ENCODE measurements at regions not wholly inside any gene's neighbourhood (a gene's known extent, or its start where the extent isn't known, plus 50 kb on each side); places are given as distances from the start of the nearest gene placed in this dataset.
"Not testable (repeated sequence)": the region's sequence is repeated elsewhere in the genome, so short reads cannot be mapped to it uniquely, and the experiment has no call there.

DNA sequence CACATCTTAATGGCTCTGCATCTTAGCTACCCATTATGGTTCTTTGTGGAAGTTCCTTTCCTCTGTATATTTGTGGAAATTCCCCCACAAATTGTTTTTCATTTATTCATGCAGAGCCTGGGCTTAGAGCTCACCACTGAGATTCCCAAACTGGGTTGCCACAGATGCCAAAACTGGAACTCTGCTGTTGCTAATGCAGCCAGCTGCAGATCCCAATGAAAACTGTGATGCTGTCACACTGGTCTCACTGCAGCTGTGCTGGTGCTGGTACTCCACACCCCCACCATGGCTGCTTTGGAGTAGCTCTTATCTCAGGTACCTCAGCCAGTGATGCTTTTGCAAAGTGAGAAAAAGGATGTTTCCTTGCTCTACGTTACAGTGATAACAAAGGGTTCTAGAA is 87.7 kb downstream of the DCK start:
- Histone ChIP-seq H3K36me3 (ENCODE audit: control insufficient read depth, low read depth, low read length) (no peaks in the 10 kb centered on the region), H3K27me3 (ENCODE audit: control insufficient read depth, insufficient read depth, low read length) (no peaks in the 10 kb centered on the region), H3K9me3 (ENCODE audit: control insufficient read depth, low read depth, low read length) (no peaks in the 10 kb centered on the region), H3K27ac (ENCODE audit: low read length) (no peak overlapping the region), H3K9ac (ENCODE audit: low read length) (no peak overlapping the region), H3K4me3 (ENCODE audit: low read length) (no peak overlapping the region), H3K4me1 (ENCODE audit: control insufficient read depth, low read depth, low read length) (no peaks in the 10 kb centered on the region)

DNA sequence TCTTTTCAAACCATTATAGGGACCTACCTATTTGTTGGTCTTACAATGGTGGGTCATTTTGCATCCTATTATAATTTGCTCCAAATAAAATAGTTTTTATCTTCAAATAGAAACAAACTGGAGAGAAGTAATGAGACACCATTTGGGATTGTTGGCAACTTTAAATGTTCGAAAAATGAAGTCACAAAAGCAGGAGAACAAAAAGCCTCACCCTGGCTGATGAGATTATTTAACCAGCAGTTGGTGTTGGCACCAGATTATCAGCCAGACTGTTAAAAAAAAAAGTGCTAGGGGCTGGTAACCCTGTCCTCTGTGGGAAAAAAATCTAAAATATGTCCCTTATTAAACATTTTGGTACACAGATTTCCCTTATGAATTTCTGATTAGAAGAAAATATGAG is 100.3 kb downstream of the DCK start:
- Histone ChIP-seq H3K9me3 (ENCODE audit: control insufficient read depth, low read depth, low read length) (no peaks in the 10 kb centered on the region), H3K27me3 (ENCODE audit: control insufficient read depth, insufficient read depth, low read length) (no peaks in the 10 kb centered on the region), H3K9ac (ENCODE audit: low read length) (no peak overlapping the region), H3K36me3 (ENCODE audit: control insufficient read depth, low read depth, low read length) (no peaks in the 10 kb centered on the region), H3K27ac (ENCODE audit: low read length) (no peak overlapping the region), H3K4me1 (ENCODE audit: control insufficient read depth, low read depth, low read length) (peaks cover 17% of the 10 kb centered on the region), H3K4me3 (ENCODE audit: low read length) (no peak overlapping the region)

DNA sequence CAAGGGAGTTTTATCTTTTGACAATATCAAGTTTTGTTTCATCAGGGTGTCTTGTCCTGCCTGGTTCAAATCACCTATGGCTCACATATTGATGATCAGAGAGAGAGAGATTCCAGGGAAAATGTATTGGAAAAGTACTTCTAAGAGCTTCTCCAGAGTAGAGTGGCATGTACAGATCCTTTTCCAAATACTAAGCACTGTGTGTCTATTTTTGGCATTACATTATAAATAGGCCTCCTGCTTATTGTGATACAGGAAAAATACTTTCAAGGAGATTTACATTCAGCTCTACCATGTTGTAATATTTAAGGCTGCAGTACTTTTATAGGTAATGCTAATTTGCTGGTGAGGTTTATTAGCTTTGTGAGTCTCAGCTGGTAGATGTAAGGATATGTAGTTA is 100.8 kb downstream of the DCK start:
- Histone ChIP-seq H3K27me3 (ENCODE audit: control insufficient read depth, insufficient read depth, low read length) (no peaks in the 10 kb centered on the region), H3K27ac (ENCODE audit: low read length) (no peak overlapping the region), H3K36me3 (ENCODE audit: control insufficient read depth, low read depth, low read length) (no peaks in the 10 kb centered on the region), H3K4me3 (ENCODE audit: low read length) (no peak overlapping the region), H3K9me3 (ENCODE audit: control insufficient read depth, low read depth, low read length) (no peaks in the 10 kb centered on the region), H3K4me1 (ENCODE audit: control insufficient read depth, low read depth, low read length) (peaks cover 17% of the 10 kb centered on the region), H3K9ac (ENCODE audit: low read length) (no peak overlapping the region)

DNA sequence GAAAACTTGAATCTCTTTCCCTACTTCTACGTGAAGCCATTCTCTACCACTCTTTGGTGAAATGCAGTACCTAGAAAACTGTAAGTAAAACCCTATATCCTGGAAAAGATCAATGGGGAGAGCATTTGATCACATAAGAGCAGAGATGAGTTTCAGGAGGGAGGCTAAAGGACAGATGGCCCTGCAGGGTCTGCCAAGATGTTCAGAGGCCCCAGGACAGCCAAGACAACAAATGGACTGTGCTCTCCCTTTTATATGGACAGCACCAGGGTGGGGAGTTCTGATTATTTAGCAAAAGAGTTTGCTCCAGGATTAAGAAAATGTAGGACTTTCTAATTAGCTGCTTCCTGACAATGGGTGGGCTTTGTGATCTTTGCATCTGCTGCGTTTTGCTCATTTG is 101.7 kb downstream of the DCK start:
- Histone ChIP-seq H3K4me3 (ENCODE audit: low read length) (no peak overlapping the region), H3K9me3 (ENCODE audit: control insufficient read depth, low read depth, low read length) (no peaks in the 10 kb centered on the region), H3K36me3 (ENCODE audit: control insufficient read depth, low read depth, low read length) (no peaks in the 10 kb centered on the region), H3K9ac (ENCODE audit: low read length) (no peak overlapping the region), H3K27ac (ENCODE audit: low read length) (no peak overlapping the region), H3K4me1 (ENCODE audit: control insufficient read depth, low read depth, low read length) (peaks cover 17% of the 10 kb centered on the region), H3K27me3 (ENCODE audit: control insufficient read depth, insufficient read depth, low read length) (no peaks in the 10 kb centered on the region)

DNA sequence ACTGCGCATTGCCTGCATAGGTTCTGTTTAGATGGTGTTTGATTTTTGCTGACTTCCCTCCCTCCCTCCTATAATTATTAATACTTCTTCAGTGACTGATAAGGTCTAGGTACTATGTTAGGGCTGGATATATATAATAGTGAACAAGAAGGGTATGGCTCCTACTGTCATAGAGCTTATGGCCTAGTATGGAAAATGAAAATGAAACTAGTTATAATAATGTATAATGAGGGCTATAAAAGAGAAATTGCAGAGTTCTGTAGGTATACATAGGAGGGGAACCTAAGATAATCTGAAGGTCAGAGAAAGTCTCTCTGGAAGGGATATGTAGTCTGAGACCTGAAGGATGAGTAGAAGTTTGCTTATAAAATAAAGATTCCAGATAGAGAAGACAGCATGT is 102.1 kb downstream of the DCK start:
- Histone ChIP-seq H3K36me3 (ENCODE audit: control insufficient read depth, low read depth, low read length) (no peaks in the 10 kb centered on the region), H3K4me1 (ENCODE audit: control insufficient read depth, low read depth, low read length) (peaks cover 17% of the 10 kb centered on the region), H3K9ac (ENCODE audit: low read length) (no peak overlapping the region), H3K4me3 (ENCODE audit: low read length) (no peak overlapping the region), H3K27me3 (ENCODE audit: control insufficient read depth, insufficient read depth, low read length) (no peaks in the 10 kb centered on the region), H3K9me3 (ENCODE audit: control insufficient read depth, low read depth, low read length) (no peaks in the 10 kb centered on the region), H3K27ac (ENCODE audit: low read length) (no peak overlapping the region)

DNA sequence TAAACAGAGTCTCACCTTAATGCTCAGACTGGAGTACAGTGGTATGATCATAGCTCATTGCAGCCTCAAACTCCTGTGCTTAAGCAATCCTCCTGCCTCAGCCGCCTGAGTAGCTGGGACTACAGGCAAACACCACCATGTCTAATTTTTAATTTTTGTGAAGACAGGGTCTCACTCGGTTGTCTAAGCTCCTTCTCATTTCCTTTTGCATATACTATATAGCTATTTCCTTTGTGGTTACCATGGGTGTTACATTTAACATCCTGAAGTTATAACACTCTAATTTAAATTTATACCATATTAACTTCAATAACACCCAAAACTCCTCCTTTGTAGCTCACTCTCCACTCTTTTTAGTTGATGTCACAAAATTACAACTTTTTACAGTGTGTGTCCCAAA is 114.3 kb downstream of the DCK start:
- H3K9me3 ChIP-seq (ENCODE audit: control insufficient read depth, low read depth, low read length), result no peaks in the 10 kb centered on the region
- no peak overlapping the region for H3K9ac ChIP-seq (ENCODE audit: low read length)
- no peaks in the 10 kb centered on the region for H3K4me1 ChIP-seq (ENCODE audit: control insufficient read depth, low read depth, low read length)
- H3K27me3 ChIP-seq (ENCODE audit: control insufficient read depth, insufficient read depth, low read length), result no peaks in the 10 kb centered on the region
- H3K27ac ChIP-seq (ENCODE audit: low read length), result no peak overlapping the region
- no peak overlapping the region for H3K4me3 ChIP-seq (ENCODE audit: low read length)
- H3K36me3 ChIP-seq (ENCODE audit: control insufficient read depth, low read depth, low read length), result no peaks in the 10 kb centered on the region

DNA sequence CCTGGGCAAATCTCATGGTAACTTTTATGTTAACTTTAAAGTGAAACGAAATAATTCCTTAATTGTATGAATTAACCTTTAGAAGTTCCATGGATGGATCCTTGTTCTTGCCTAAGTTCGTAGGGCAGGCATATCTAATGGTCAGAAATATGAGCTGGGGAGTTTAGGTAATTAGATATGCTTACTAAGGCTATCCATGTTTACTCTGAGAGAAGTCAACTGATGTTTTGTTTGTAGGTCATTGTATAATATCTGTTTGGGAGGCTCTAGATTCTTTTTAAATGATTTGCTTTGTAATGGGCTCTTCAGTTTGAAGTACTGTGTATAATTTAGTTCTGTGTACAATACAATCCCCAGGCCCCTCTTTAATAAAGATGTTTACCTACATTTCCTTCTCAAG is 117.0 kb downstream of the DCK start:
- Histone ChIP-seq H3K27me3 (ENCODE audit: control insufficient read depth, insufficient read depth, low read length) (no peaks in the 10 kb centered on the region), H3K4me3 (ENCODE audit: low read length) (no peak overlapping the region), H3K4me1 (ENCODE audit: control insufficient read depth, low read depth, low read length) (no peaks in the 10 kb centered on the region), H3K36me3 (ENCODE audit: control insufficient read depth, low read depth, low read length) (no peaks in the 10 kb centered on the region), H3K27ac (ENCODE audit: low read length) (no peak overlapping the region), H3K9ac (ENCODE audit: low read length) (no peak overlapping the region), H3K9me3 (ENCODE audit: control insufficient read depth, low read depth, low read length) (no peaks in the 10 kb centered on the region)

DNA sequence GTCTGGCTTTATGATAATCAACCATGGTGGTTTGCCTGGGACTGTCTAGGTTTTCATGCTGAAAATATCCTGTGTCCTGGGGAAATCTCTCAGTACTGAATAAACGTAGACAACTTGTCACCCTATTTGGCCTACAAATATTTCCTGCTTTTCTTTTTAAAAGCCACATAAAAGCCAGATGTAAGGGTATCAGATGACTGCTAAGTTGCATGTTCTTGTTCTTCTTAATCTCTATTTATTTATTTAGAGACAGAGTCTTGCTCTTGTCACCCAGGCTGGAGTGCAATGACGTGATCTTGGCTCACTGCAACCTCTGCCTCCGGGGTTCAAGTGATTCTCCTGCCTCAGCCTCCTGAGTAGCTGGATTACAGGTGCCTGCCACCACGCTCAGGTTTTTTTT is 117.7 kb downstream of the DCK start:
- H3K9me3 ChIP-seq (ENCODE audit: control insufficient read depth, low read depth, low read length); H3K4me3 ChIP-seq (ENCODE audit: low read length); H3K9ac ChIP-seq (ENCODE audit: low read length); H3K27ac ChIP-seq (ENCODE audit: low read length); H3K36me3 ChIP-seq (ENCODE audit: control insufficient read depth, low read depth, low read length); H3K27me3 ChIP-seq (ENCODE audit: control insufficient read depth, insufficient read depth, low read length); H3K4me1 ChIP-seq (ENCODE audit: control insufficient read depth, low read depth, low read length): not testable (repeated sequence)

DNA sequence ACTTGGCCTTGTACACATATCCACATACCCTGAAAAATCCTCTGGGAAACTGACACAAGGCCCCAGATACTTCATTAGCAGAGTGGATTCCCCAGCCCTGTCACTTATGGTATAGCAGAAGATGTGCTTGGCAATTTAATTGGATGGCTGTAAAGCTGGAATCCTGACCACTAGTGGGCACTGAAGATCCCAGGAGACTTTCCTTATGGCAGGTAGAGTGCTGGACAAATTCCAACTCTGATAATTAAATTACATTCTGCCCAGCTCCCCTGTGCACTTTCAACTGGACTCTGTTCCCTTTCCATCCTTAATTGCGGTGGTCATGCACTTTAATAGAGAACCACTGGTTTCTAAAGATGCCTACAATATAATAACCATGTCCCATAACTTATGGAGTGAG is 119.8 kb downstream of the DCK start:
- no peaks in the 10 kb centered on the region for H3K9me3 ChIP-seq (ENCODE audit: control insufficient read depth, low read depth, low read length)
- no peak overlapping the region for H3K9ac ChIP-seq (ENCODE audit: low read length)
- H3K27me3 ChIP-seq (ENCODE audit: control insufficient read depth, insufficient read depth, low read length), result no peaks in the 10 kb centered on the region
- no peak overlapping the region for H3K27ac ChIP-seq (ENCODE audit: low read length)
- no peaks in the 10 kb centered on the region for H3K36me3 ChIP-seq (ENCODE audit: control insufficient read depth, low read depth, low read length)
- no peaks in the 10 kb centered on the region for H3K4me1 ChIP-seq (ENCODE audit: control insufficient read depth, low read depth, low read length)
- no peak overlapping the region for H3K4me3 ChIP-seq (ENCODE audit: low read length)

DNA sequence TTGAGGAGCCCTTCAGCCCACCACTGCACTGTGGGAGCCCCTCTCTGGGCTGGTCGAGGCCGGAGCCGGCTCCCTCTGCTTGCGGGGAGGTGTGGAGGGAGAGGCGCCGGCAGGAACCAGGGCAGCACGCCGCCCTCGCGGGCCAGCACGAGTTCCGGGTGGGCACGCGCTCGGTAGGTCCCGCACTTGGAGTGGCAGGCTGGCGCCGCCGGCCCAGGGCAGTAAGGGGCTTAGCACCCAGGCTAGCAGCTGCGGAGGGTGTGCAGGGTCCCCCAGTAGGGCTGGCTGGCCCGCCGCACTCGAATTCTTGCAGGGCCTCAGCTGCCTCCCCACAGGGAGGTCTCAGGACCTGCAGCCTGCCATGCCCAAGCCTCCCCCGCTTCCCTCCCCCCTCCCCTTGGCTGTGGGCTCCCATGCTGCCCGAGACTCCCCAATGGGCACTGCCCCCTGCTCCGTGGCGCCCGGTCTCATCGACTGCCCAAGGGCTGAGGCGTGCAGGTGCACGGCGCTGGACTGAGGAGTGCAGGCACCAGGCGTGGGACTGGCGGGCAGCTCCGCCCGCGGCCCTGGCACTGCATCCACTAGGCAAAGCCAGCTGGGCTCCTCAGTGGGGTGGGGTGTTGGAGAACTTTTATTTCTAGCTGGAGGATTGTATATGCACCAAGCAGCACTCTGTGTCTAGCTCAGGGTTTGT is 127.5 kb downstream of the DCK start:
- H3K36me3 ChIP-seq (ENCODE audit: control insufficient read depth, low read depth, low read length), result no peaks in the 10 kb centered on the region
- no peaks in the 10 kb centered on the region for H3K27me3 ChIP-seq (ENCODE audit: control insufficient read depth, insufficient read depth, low read length)
- H3K9me3 ChIP-seq (ENCODE audit: control insufficient read depth, low read depth, low read length), result no peaks in the 10 kb centered on the region
- H3K27ac ChIP-seq (ENCODE audit: low read length), result no peak overlapping the region
- H3K9ac ChIP-seq (ENCODE audit: low read length), result no peak overlapping the region
- no peaks in the 10 kb centered on the region for H3K4me1 ChIP-seq (ENCODE audit: control insufficient read depth, low read depth, low read length)
- H3K4me3 ChIP-seq (ENCODE audit: low read length), result no peak overlapping the region

DNA sequence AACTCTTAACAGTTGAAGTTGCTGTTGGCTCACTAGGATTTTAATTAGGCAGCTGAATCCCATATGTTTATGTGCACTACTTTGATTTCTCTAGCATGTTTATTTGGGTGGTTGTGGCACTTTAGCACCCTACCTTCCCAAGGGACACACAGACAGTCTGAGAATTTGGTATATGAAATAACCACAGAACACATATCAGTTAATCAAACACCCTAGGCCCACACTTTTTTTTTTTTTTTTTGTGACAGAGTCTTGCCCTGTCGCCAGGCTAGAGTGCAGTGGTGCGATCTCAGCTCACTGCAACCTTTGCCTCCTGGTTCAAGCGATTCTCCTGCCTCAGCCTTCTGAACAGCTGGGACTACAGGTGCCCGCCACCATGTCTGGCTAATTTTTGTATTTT is 130.5 kb downstream of the DCK start:
- Histone ChIP-seq H3K9me3 (ENCODE audit: control insufficient read depth, low read depth, low read length) (no peaks in the 10 kb centered on the region), H3K27ac (ENCODE audit: low read length) (no peak overlapping the region), H3K4me3 (ENCODE audit: low read length) (no peak overlapping the region), H3K27me3 (ENCODE audit: control insufficient read depth, insufficient read depth, low read length) (no peaks in the 10 kb centered on the region), H3K36me3 (ENCODE audit: control insufficient read depth, low read depth, low read length) (no peaks in the 10 kb centered on the region), H3K4me1 (ENCODE audit: control insufficient read depth, low read depth, low read length) (no peaks in the 10 kb centered on the region), H3K9ac (ENCODE audit: low read length) (no peak overlapping the region)

DNA sequence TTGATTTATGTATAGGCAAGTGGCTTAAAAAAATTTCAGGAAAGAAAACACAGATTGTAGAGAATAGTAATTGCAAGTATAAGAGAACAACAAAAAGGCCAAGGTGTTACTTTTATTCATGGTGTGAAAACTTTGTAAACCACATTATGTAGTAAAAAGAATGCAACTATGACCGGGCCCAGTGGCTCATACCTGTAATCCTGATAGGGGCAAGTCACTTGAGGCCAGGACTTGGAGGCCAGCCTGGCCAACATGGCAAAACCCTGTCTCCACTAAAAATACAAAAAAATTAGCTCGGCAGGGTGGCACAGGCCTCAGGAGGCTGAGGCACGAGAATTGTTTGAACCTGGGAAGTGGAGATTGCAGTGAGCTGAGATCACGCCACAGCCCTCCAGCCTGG is 131.7 kb downstream of the DCK start:
- H3K4me3 ChIP-seq (ENCODE audit: low read length), result no peak overlapping the region
- H3K9me3 ChIP-seq (ENCODE audit: control insufficient read depth, low read depth, low read length), result no peaks in the 10 kb centered on the region
- no peak overlapping the region for H3K27ac ChIP-seq (ENCODE audit: low read length)
- H3K27me3 ChIP-seq (ENCODE audit: control insufficient read depth, insufficient read depth, low read length), result no peaks in the 10 kb centered on the region
- H3K9ac ChIP-seq (ENCODE audit: low read length), result no peak overlapping the region
- H3K36me3 ChIP-seq (ENCODE audit: control insufficient read depth, low read depth, low read length), result no peaks in the 10 kb centered on the region
- no peaks in the 10 kb centered on the region for H3K4me1 ChIP-seq (ENCODE audit: control insufficient read depth, low read depth, low read length)
